Upper lobe of left lung (tissue), 4 donors: ENCODE measurements at regions not wholly inside any gene's neighbourhood (a gene's known extent, or its start where the extent isn't known, plus 50 kb on each side); places are given as distances from the start of the nearest gene placed in this dataset.

Experiments
- EP300 ChIP-seq, 4 donors: sonication (generic); formaldehyde crosslinking; IDR thresholded peaks; one replicate each; pipeline ENCODE4 v1.5.1; 2017; ENCODE audit warnings: antibody characterized with exemption in 4 of 4, control low read depth in 2 of 4
- POLR2A ChIP-seq, 4 donors: fragments of 450-650 bp; IDR thresholded peaks; one replicate each; pipeline ENCODE4 v1.5.1; 2016 to 2017; ENCODE audit warnings: antibody characterized with exemption in 4 of 4, mild to moderate bottlenecking in 2 of 4
- POLR2AphosphoS5 ChIP-seq, 2 donors: sonication (generic); formaldehyde crosslinking; IDR thresholded peaks; one replicate each; pipeline ENCODE4 v1.5.1; 2017; ENCODE audit warnings: antibody characterized with exemption in 2 of 2
- TF ChIP-seq, protein P1 (sequence below), 6 experiments: fragments of 450-650 bp in 4 of 6; fragments of 200-600 bp in 2 of 6; sonication (generic) in 2 of 6; IDR thresholded peaks; one replicate each; pipeline ENCODE4 v1.5.1; 2016 to 2019; ENCODE audit warnings: antibody characterized with exemption in 6 of 6

DNA sequence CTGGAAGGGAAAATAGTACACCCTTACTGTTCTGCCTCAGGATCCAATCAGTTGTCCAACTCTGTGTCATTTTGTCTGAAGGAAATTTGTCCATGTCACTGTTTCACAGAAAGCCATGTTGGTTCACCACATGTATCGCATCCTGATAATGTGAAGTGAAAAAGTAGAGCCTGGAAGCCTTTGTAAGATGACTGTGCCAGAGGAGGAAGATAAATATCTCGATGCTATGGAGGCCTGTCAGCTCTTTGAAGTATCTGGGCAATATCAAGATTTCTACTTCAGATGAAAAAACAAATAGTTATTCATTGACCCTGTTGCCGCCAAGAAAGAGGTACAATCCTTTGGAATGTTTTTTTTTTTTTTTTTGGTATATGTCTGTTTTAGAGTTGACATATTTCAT lies 270.5 kb downstream of the PHF14 start:
- TF ChIP-seq, protein P1, sequence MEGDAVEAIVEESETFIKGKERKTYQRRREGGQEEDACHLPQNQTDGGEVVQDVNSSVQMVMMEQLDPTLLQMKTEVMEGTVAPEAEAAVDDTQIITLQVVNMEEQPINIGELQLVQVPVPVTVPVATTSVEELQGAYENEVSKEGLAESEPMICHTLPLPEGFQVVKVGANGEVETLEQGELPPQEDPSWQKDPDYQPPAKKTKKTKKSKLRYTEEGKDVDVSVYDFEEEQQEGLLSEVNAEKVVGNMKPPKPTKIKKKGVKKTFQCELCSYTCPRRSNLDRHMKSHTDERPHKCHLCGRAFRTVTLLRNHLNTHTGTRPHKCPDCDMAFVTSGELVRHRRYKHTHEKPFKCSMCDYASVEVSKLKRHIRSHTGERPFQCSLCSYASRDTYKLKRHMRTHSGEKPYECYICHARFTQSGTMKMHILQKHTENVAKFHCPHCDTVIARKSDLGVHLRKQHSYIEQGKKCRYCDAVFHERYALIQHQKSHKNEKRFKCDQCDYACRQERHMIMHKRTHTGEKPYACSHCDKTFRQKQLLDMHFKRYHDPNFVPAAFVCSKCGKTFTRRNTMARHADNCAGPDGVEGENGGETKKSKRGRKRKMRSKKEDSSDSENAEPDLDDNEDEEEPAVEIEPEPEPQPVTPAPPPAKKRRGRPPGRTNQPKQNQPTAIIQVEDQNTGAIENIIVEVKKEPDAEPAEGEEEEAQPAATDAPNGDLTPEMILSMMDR (IDR thresholded peaks at IDR 0.05), result no peak
- TF ChIP-seq POLR2A (IDR thresholded peaks at IDR 0.05) (no peak), POLR2AphosphoS5 (IDR thresholded peaks at IDR 0.05) (no peak), EP300 (IDR thresholded peaks at IDR 0.05) (no peak)
